ENCODE measurements at regions not wholly inside any gene's neighbourhood (a gene's known extent, or its start where the extent isn't known, plus 50 kb on each side); places are given as distances from the start of the nearest gene placed in this dataset.

- Histone ChIP-seq H3K36me3 (no peaks in the 10 kb centered on the region), H3K4me1 (no peaks in the 10 kb centered on the region), H3K27me3 (no peaks in the 10 kb centered on the region), H3K9me3 (no peaks in the 10 kb centered on the region), H3K27ac (no peak overlapping the region), H3K4me3 (no peak overlapping the region)
- intact Hi-C loops (cut with DNase I), result no loop called here
- no peak for DNase-seq
- no peak for ATAC-seq
- no peak for TF ChIP-seq CTCF (IDR thresholded peaks at IDR 0.05)
Measured at GRCh38 chr1:229138058-229138457, 132.9 kb upstream of the RAB4A start.

DNA sequence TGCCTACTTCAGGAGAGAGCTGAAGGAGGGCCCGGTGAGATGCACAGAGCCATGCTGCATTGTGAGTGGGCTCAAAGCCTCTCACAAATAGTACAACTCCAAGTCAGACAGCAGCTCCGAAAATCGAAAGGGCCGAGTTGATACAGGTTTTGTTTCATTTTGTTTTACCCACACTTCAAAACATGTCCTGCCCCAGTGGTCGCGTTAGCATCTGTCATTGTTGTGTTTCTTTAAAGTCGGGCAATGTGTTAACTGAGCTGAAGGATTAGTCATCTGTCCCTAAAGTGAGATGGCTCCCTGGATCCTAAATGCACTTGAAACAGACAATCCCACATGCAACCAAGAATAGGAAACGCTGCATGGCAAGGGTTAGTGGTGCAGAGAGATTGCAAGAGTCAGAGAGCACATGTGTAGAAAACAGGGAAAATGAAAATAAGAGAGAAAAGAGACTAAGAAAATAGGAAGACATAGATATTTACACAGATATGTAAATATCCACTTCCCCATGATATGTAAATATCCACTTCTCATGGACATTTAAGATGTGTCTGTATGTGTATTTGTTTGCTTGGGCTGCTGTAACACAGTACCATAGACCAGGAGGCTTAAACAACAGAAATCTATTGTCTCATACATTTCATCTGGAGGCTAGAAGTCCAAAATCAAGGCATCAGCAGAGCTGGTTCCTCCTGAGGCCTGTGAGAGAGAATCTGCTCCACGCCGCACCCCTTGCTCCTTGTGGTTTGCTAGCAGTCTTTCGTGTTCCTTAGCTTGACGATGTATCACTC, 131.4 kb upstream of the RAB4A start:
- no peak for TF ChIP-seq CTCF (IDR thresholded peaks at IDR 0.05)
- H3K27me3 ChIP-seq, result no peaks in the 10 kb centered on the region
- no peaks in the 10 kb centered on the region for H3K36me3 ChIP-seq
- ATAC-seq (no peak), DNase-seq (no peak)
- intact Hi-C loops (cut with DNase I), result no loop called here
- H3K27ac ChIP-seq, result no peak overlapping the region
- H3K4me1 ChIP-seq, result no peaks in the 10 kb centered on the region
- no peaks in the 10 kb centered on the region for H3K9me3 ChIP-seq
- H3K4me3 ChIP-seq, result no peak overlapping the region

DNA sequence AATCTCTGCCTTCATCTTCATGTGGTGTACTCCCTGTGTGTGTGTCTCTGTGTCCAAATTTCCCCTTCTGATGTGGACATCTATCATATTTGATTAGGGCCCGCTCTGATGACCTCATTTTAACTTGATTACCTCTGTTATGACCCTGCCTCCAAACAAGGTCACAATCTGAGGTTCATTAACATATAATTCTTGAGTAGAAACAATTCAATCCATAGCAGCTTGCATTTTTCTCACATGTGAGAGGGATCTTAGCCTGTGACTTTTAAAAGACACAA, 130.9 kb upstream of the RAB4A start:
- no peaks in the 10 kb centered on the region for H3K9me3 ChIP-seq
- no peaks in the 10 kb centered on the region for H3K27me3 ChIP-seq
- intact Hi-C loops (cut with DNase I), result no loop called here
- TF ChIP-seq CTCF (IDR thresholded peaks at IDR 0.05), result no peak
- DNase-seq (no peak), ATAC-seq (no peak)
- no peak overlapping the region for H3K4me3 ChIP-seq
- H3K4me1 ChIP-seq, result no peaks in the 10 kb centered on the region
- H3K36me3 ChIP-seq, result no peaks in the 10 kb centered on the region
- no peak overlapping the region for H3K27ac ChIP-seq

DNA sequence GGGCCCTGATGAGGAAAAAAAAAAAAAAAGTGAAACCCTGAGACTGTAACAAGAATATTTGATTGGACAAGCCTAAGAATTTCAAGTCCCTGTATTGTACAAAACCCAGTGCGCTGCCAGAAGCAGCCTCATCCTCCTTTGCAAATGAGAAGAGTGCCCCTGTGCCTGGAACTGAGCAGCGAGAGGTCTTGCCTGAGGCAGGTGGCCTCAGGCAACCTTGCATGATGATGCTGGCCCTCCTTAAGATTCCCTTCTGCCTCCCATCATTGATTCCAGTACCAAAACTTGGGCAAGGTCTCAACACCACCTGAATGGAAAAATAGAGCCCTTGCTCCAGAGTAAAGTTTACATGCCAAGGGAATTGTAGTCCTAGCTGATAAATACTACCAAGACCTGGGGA, 129.6 kb upstream of the RAB4A start:
- no peaks in the 10 kb centered on the region for H3K4me1 ChIP-seq
- DNase-seq (no peak), ATAC-seq (no peak)
- H3K27ac ChIP-seq, result no peak overlapping the region
- no peaks in the 10 kb centered on the region for H3K36me3 ChIP-seq
- intact Hi-C loops (cut with DNase I), result no loop called here
- no peaks in the 10 kb centered on the region for H3K9me3 ChIP-seq
- TF ChIP-seq CTCF (IDR thresholded peaks at IDR 0.05), result no peak
- H3K4me3 ChIP-seq, result no peak overlapping the region
- H3K27me3 ChIP-seq, result no peaks in the 10 kb centered on the region

GRCh38 chr1:229141689-229142377, 129.1 kb upstream of the RAB4A start:
- H3K27me3 ChIP-seq, result no peaks in the 10 kb centered on the region
- no peak for TF ChIP-seq CTCF (IDR thresholded peaks at IDR 0.05)
- no peaks in the 10 kb centered on the region for H3K36me3 ChIP-seq
- no peaks in the 10 kb centered on the region for H3K9me3 ChIP-seq
- no peak overlapping the region for H3K4me3 ChIP-seq
- ATAC-seq (no peak), DNase-seq (no peak)
- H3K4me1 ChIP-seq, result no peaks in the 10 kb centered on the region
- intact Hi-C loops (cut with DNase I), result no loop called here
- no peak overlapping the region for H3K27ac ChIP-seq

Measured in upper lobe of right lung (tissue), 1 donor.